ENCODE measurements at regions not wholly inside any gene's neighbourhood (a gene's known extent, or its start where the extent isn't known, plus 50 kb on each side); places are given as distances from the start of the nearest gene placed in this dataset.
"Not testable (repeated sequence)": the region's sequence is repeated elsewhere in the genome, so short reads cannot be mapped to it uniquely, and the experiment has no call there.

GRCh38 chr4:94135701-94136100, 72.0 kb upstream of the SMARCAD1 start:
- no peak for DNase-seq (ENCODE audit: extremely low spot score)
- no peak for TF ChIP-seq PKNOX1 (IDR thresholded peaks at IDR 0.05)
- TF ChIP-seq SP1 (IDR thresholded peaks at IDR 0.05): no peak
- no peak for TF ChIP-seq FOXM1 (IDR thresholded peaks at IDR 0.05; ENCODE audit: borderline replicate concordance)
- no peak for TF ChIP-seq ZNF384 (IDR thresholded peaks at IDR 0.05)
- TF ChIP-seq ARNT (IDR thresholded peaks at IDR 0.05): no peak
- TF ChIP-seq CTBP1 (IDR thresholded peaks at IDR 0.05; ENCODE audit: borderline replicate concordance): no peak
- TF ChIP-seq FOXK2 (IDR thresholded peaks at IDR 0.05): no peak
- no peak for TF ChIP-seq HDGF (IDR thresholded peaks at IDR 0.05; ENCODE audit: borderline replicate concordance)
- TF ChIP-seq BHLHE40 (IDR thresholded peaks at IDR 0.05; ENCODE audit: borderline replicate concordance): no peak
- TF ChIP-seq ELF4 (IDR thresholded peaks at IDR 0.05): no peak
- no peak for TF ChIP-seq SUZ12 (IDR thresholded peaks at IDR 0.05)
- no peak for TF ChIP-seq FOXA1 (IDR thresholded peaks at IDR 0.05)
- ChIA-PET CTCF (no interaction called here), POLR2A (no interaction called here)

- ChIA-PET POLR2A (no interaction called here), CTCF (no interaction called here)
- TF ChIP-seq L3MBTL2 (conservative IDR thresholded peaks at IDR 0.05) (no peak), LEF1 (IDR thresholded peaks at IDR 0.05; ENCODE audit: borderline replicate concordance) (no peak), HDGF (IDR thresholded peaks at IDR 0.05; ENCODE audit: borderline replicate concordance) (no peak), SUZ12 (IDR thresholded peaks at IDR 0.05) (no peak), FOXM1 (IDR thresholded peaks at IDR 0.05; ENCODE audit: borderline replicate concordance) (no peak), NFRKB (IDR thresholded peaks at IDR 0.05) (no peak)
- DNase-seq (ENCODE audit: extremely low spot score): no peak
These were observed 67.6 kb upstream of the SMARCAD1 start for GRCh38 chr4:94139931-94140612.

GRCh38 chr4:94141001-94141400, 66.7 kb upstream of the SMARCAD1 start:
- TF ChIP-seq HDGF (IDR thresholded peaks at IDR 0.05; ENCODE audit: borderline replicate concordance): no peak
- no peak for TF ChIP-seq FOXA1 (IDR thresholded peaks at IDR 0.05)
- TF ChIP-seq PKNOX1 (IDR thresholded peaks at IDR 0.05): no peak
- no peak for TF ChIP-seq L3MBTL2 (conservative IDR thresholded peaks at IDR 0.05)
- no peak for TF ChIP-seq ARNT (IDR thresholded peaks at IDR 0.05)
- TF ChIP-seq BHLHE40 (IDR thresholded peaks at IDR 0.05; ENCODE audit: borderline replicate concordance): no peak
- TF ChIP-seq ELF4 (IDR thresholded peaks at IDR 0.05): no peak
- no peak for TF ChIP-seq FOXK2 (IDR thresholded peaks at IDR 0.05)
- TF ChIP-seq ZNF384 (IDR thresholded peaks at IDR 0.05): no peak
- no peak for TF ChIP-seq TARDBP (IDR thresholded peaks at IDR 0.05)
- TF ChIP-seq FOXM1 (IDR thresholded peaks at IDR 0.05; ENCODE audit: borderline replicate concordance): no peak
- no peak for TF ChIP-seq SUZ12 (IDR thresholded peaks at IDR 0.05)
- TF ChIP-seq LEF1 (IDR thresholded peaks at IDR 0.05; ENCODE audit: borderline replicate concordance): no peak
- TF ChIP-seq NFRKB (IDR thresholded peaks at IDR 0.05): no peak
- no peak for TF ChIP-seq SP1 (IDR thresholded peaks at IDR 0.05)
- TF ChIP-seq CTBP1 (IDR thresholded peaks at IDR 0.05; ENCODE audit: borderline replicate concordance): no peak
- ChIA-PET POLR2A (no interaction called here), CTCF (no interaction called here)
- no peak for DNase-seq (ENCODE audit: extremely low spot score)

- CTCF ChIA-PET: interaction anchor here (0.7 kb wide), 1 partner anchor 18 kb away, joined by 3 read pairs; no protein-coding TSS in a partner anchor
- POLR2A ChIA-PET; DNase-seq (ENCODE audit: extremely low spot score): not testable (repeated sequence)
These were observed 59.6 kb upstream of the SMARCAD1 start for GRCh38 chr4:94148052-94148451.

GRCh38 chr4:94152466-94152865, 55.2 kb upstream of the SMARCAD1 start:
- CTCF ChIA-PET: no interaction called here
- DNase-seq (ENCODE audit: extremely low spot score): no peak
- TF ChIP-seq ELF4 (IDR thresholded peaks at IDR 0.05): no peak
- no peak for TF ChIP-seq LEF1 (IDR thresholded peaks at IDR 0.05; ENCODE audit: borderline replicate concordance)
- no peak for TF ChIP-seq PKNOX1 (IDR thresholded peaks at IDR 0.05)
- TF ChIP-seq ZNF384 (IDR thresholded peaks at IDR 0.05): no peak
- POLR2A ChIA-PET: no interaction called here

- CTCF ChIA-PET; POLR2A ChIA-PET; DNase-seq (ENCODE audit: extremely low spot score): not testable (repeated sequence)
These were observed 52.3 kb upstream of the SMARCAD1 start for GRCh38 chr4:94155404-94155803.

GRCh38 chr4:94156826-94157225, 50.8 kb upstream of the SMARCAD1 start:
- POLR2A ChIA-PET: no interaction called here
- TF ChIP-seq PKNOX1 (IDR thresholded peaks at IDR 0.05): no peak
- CTCF ChIA-PET: no interaction called here

More at GRCh38 chr4:94156826-94157225, 50.8 kb upstream of the SMARCAD1 start:
- no peak for DNase-seq (ENCODE audit: extremely low spot score)
